Glomerular visceral epithelial cell (primary cell): ENCODE measurements at regions not wholly inside any gene's neighbourhood (a gene's known extent, or its start where the extent isn't known, plus 50 kb on each side); places are given as distances from the start of the nearest gene placed in this dataset.
"Not testable (repeated sequence)": the region's sequence is repeated elsewhere in the genome, so short reads cannot be mapped to it uniquely, and the experiment has no call there.

Source experiments
- DNase-seq: peaks from one replicate; pipeline ENCODE4 v3.0.0-alpha.2; 2016; ENCODE audit errors: extremely low spot score

DNA sequence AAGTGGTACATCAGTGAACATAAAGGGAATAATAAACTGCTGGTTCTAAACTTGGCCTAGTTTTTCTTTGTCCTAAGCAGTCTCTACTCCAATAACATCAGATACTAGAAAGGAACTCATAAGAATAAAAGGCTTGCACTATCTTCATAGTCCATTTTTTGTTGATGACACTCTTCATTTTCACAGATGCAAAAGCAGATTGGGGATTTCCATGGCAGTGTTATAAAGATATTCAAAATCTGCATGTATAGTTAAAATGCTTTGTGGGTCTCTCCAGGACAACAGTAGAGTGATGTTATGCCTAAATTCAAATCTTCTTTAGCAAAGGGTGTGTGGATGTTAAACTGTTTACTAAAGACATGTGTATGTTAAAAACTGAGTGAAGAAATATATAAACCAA lies 745.8 kb downstream of the TRHDE start:
- DNase-seq, result no peak

GRCh38 chr12:73053893-73054292 lies 781.7 kb downstream of the TRHDE start:
- DNase-seq, result no peak

DNA sequence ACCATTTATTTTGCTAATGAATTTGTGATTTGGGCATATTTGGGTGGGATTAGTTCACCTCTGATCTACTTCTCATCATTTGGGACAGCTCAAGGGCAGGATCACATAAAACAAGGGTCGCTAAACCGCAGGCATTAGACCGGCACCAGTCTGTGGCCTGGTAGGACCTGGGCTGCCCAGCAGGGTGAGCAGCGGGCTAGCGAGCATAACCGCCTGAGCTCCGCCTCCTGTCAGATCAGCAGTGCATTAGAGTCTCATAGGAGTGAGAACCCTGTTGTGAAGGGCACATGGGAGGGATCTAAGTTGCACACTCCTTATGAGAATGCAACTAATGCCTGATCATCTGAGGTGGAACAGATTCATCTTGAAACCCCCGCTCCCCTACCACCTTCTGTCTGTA lies 785.3 kb downstream of the TRHDE start:
- no peak for DNase-seq

GRCh38 chr12:73065913-73066312 lies 793.7 kb downstream of the TRHDE start:
- DNase-seq, result no peak

DNA sequence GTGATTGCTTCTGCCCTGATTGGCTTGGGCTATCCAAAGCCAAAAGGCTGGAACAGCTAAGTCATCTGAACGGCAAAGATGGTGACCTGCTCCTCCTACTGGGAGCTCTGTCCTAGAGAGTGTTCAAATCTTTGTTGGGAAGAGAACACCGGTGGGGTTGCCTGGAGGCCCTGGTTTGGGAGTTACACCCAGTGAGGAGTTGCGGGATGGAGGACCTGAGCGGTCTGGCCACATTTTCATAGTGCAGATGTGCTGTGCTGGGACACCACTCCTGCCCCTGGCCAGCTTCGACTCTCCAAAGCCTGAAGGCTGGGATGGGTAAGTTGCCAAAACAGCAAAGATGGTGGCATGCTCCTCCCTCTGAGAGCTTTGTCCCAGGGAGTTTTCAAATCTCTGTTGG lies 795.4 kb downstream of the TRHDE start:
- DNase-seq, result no peak

DNA sequence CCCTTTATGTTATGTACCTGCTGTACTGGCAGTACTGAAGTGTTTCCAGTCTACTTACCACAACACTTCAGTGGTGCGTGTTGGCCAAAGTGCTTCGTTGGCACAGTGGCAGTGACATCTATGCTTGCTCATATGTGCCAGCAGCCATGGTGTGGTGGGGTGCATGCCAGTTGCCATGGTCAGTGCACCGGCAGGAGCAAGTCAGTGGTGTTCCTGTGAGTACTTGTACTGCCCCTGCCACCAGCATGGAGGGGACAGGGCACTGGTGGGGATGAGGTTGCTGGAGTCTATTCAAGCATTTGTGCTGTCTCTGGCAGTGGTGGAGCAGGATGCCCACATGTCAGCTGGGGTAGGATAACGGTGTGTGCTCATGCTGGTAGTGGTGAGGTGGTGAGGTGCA lies 800.0 kb downstream of the TRHDE start:
- no peak for DNase-seq

DNA sequence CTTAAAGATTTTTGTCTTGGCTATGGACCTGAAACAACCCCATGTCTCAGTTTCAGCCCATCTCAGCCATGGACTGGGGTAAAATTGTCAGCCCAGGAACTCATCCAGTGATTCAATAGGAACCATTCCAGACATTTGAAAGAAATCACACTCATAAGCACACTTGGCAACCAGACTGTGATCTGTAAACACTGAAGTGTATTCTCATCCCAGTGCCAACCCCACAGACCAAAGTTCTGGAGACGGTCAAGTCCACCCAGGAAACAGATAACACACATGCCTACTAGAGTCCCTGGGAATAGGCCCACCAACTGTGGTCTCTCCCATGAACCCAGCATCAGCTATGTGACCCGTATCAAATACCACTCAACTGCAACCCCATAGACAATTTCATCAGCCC lies 804.6 kb downstream of the TRHDE start:
- DNase-seq, result no peak

GRCh38 chr12:73083736-73084135 lies 811.6 kb downstream of the TRHDE start:
- no peak for DNase-seq

GRCh38 chr12:73106296-73106695 lies 834.1 kb downstream of the TRHDE start:
- no peak for DNase-seq

DNA sequence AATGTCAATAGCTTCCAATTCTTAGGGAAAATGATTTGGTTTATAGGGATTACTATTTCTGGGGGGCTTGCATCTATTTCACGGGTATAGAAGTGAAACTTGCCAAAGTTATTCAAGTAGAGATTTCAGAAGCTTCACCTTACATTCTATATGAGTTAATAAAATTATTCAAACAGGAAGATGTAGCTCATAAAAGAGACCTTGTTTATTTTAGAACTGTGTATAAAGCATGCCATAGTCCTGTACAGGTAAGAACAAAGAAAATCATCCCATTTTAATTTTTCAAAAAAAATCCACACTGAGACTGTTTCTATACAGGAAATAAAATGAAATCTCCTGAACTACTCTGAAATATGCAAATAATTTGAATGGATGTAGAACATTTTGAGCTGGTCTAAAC lies 834.7 kb downstream of the TRHDE start:
- no peak for DNase-seq

- DNase-seq, result no peak
Measured at GRCh38 chr12:73110816-73111215, 838.6 kb downstream of the TRHDE start.

- no peak for DNase-seq
Measured at GRCh38 chr12:73112035-73112816, 840.1 kb downstream of the TRHDE start.

DNA sequence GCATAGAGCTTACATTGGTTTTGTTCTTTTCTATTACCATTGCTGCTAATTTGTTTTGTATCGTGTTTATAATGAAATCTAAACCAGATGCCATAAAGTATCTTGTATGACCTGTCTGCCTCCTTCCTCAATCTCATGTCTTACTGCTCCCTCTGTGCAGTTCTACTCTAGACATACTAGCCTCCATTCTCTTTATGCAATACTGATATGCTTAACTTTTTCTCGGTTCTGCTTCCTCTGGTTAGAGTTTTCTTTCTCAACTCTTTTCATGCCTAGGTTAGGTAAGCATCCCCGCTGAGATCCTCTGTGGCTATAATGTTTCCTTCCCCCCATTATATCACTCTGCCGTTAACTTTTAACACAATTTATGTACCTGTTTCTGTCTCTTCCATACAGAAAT lies 852.3 kb downstream of the TRHDE start:
- DNase-seq, result no peak

- DNase-seq, result no peak
Measured at GRCh38 chr12:73125148-73125547, 853.0 kb downstream of the TRHDE start.

GRCh38 chr12:73136386-73136785 lies 864.2 kb downstream of the TRHDE start:
- no peak for DNase-seq

- DNase-seq, result not testable (repeated sequence)
Measured at GRCh38 chr12:73139642-73140041, 867.5 kb downstream of the TRHDE start.

DNA sequence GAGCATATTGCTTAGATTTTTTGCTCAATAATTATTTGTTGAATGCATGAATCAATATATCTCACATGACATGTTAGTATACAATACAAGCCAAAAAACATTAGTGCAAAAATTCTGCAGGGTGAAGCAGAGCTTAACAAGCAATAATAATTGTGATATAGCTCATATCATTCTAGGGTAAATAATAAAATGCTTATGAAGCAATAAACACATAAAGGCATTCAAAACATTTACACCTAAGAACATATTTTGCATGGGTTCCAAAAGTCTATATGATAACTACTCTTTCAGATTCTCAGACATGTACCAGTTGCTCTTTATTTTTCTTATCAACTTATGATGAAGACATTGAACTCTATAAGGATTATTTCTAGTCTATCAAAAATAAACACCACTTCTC lies 886.2 kb downstream of the TRHDE start:
- no peak for DNase-seq

DNA sequence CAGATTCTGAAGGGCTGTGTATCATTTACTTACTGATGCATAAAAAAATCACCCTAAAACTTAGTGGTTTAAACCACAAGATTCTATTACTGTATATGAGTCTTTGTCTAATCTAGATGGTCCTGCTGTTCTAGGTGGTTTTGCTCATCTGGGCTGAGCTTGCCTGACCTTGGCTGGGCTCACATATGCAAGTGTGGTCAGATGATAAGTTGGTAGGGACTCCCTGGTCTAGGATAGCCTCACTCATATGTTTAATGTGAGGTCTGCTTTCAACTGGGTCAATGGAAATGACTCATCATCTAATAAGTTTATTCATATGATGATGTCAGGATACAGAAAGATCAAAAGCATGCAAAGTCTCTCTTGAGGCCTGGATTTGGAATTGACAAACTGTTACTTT lies 887.8 kb downstream of the TRHDE start:
- DNase-seq, result peak; percentile 27

GRCh38 chr12:73161970-73162369 lies 889.8 kb downstream of the TRHDE start:
- no peak for DNase-seq

DNA sequence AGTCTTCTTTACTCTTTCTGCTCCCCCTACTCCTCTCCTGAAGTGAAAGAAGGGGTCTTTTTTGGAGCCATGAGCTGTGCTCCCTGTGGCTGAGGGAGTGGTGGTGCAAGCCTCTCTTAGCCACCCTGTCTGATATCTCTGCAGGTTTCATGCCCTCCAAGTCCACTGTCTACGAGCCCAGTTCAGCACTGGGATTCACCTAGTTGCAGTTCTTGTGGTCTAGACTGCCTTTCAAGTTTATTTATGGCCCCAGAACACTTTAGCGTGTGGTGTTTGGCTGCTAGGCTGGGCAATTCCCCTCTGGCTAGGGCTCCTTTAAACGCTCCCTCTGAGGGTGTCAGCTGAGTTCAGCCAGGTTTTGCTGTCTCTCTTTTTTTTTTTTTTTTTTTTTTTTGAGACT lies 908.6 kb downstream of the TRHDE start:
- DNase-seq, result no peak

DNA sequence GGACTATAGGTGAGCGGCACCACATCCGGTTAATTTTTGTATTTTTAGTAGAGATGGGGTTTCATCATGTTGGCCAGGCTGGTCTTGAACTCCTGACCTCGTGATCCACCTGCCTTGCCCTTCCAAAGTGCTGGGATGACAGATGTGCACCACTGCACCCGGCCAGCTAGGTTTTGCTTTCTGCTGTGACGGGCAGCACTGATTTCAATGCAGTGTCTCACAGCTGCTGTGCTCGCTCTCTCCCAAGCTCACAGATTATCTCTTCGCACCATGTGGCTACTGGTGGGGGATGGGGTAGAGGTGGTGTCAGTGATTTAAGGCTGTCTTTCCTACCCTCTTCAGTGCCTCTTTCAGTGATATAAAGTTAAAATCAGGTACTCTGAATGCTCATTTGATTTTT lies 909.1 kb downstream of the TRHDE start:
- no peak for DNase-seq

- no peak for DNase-seq
Measured at GRCh38 chr12:73185403-73185802, 913.2 kb downstream of the TRHDE start.

- DNase-seq, result no peak
Measured at GRCh38 chr12:73186272-73186671, 914.1 kb downstream of the TRHDE start.

DNA sequence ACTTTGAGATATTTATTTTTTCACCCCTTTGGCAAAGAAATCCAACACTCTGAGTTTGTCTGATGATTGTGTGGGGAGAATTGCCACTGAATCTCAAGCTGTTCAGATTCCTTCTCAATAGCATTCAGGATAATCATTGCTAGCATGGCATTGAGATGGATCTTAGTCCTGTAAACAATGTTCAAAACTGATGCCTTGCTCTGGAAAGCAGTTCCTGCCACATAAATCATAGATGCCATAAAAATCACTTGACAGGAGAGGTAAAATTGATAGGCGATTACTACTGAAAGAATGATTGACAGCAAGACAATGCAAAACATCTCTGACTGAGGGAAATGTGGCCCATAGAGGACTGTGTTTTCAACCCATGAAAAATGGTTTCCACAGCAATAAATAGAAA lies 915.6 kb downstream of the TRHDE start:
- DNase-seq, result no peak
